ENCODE measurements at regions not wholly inside any gene's neighbourhood (a gene's known extent, or its start where the extent isn't known, plus 50 kb on each side); places are given as distances from the start of the nearest gene placed in this dataset.

- Mint-ChIP-seq H3K9me3 (ENCODE audit: unreplicated experiment) (peaks cover 3% of the 10 kb centered on the region), H3K4me1 (ENCODE audit: low read depth, unreplicated experiment) (no peaks in the 10 kb centered on the region), H3K36me3 (ENCODE audit: unreplicated experiment) (peaks cover 11% of the 10 kb centered on the region), H3K4me3 (ENCODE audit: unreplicated experiment) (no peak overlapping the region), H3K27ac (ENCODE audit: unreplicated experiment) (no peak overlapping the region), H3K27me3 (ENCODE audit: unreplicated experiment) (peaks cover 2% of the 10 kb centered on the region)
- DNase-seq: no peak
- TF ChIP-seq CTCF (IDR thresholded peaks at IDR 0.05; ENCODE audit: partially characterized antibody, unreplicated experiment): no peak
Measured at GRCh38 chr15:70569714-70570231, 193.6 kb downstream of the UACA start.

GRCh38 chr15:70569091-70569713 lies 194.2 kb downstream of the UACA start:
- H3K4me1 Mint-ChIP-seq (ENCODE audit: low read depth, unreplicated experiment): no peaks in the 10 kb centered on the region
- H3K4me3 Mint-ChIP-seq (ENCODE audit: unreplicated experiment): no peak overlapping the region
- H3K27me3 Mint-ChIP-seq (ENCODE audit: unreplicated experiment): peaks cover 2% of the 10 kb centered on the region
- TF ChIP-seq CTCF (IDR thresholded peaks at IDR 0.05; ENCODE audit: partially characterized antibody, unreplicated experiment): no peak
- peaks cover 2% of the 10 kb centered on the region for H3K9me3 Mint-ChIP-seq (ENCODE audit: unreplicated experiment)
- no peak overlapping the region for H3K27ac Mint-ChIP-seq (ENCODE audit: unreplicated experiment)
- no peak for DNase-seq
- H3K36me3 Mint-ChIP-seq (ENCODE audit: unreplicated experiment): peaks cover 7% of the 10 kb centered on the region

GRCh38 chr15:70566989-70567388 lies 196.4 kb downstream of the UACA start:
- Mint-ChIP-seq H3K4me3 (ENCODE audit: unreplicated experiment) (no peak overlapping the region), H3K4me1 (ENCODE audit: low read depth, unreplicated experiment) (no peaks in the 10 kb centered on the region), H3K27me3 (ENCODE audit: unreplicated experiment) (peaks cover 3% of the 10 kb centered on the region), H3K27ac (ENCODE audit: unreplicated experiment) (no peak overlapping the region), H3K36me3 (ENCODE audit: unreplicated experiment) (no peaks in the 10 kb centered on the region), H3K9me3 (ENCODE audit: unreplicated experiment) (no peaks in the 10 kb centered on the region)
- no peak for TF ChIP-seq CTCF (IDR thresholded peaks at IDR 0.05; ENCODE audit: partially characterized antibody, unreplicated experiment)
- no peak for DNase-seq

- H3K27ac Mint-ChIP-seq (ENCODE audit: unreplicated experiment): no peak overlapping the region
- H3K27me3 Mint-ChIP-seq (ENCODE audit: unreplicated experiment): peaks cover 3% of the 10 kb centered on the region
- H3K4me1 Mint-ChIP-seq (ENCODE audit: low read depth, unreplicated experiment): no peaks in the 10 kb centered on the region
- no peaks in the 10 kb centered on the region for H3K9me3 Mint-ChIP-seq (ENCODE audit: unreplicated experiment)
- no peaks in the 10 kb centered on the region for H3K36me3 Mint-ChIP-seq (ENCODE audit: unreplicated experiment)
- DNase-seq: no peak
- no peak for TF ChIP-seq CTCF (IDR thresholded peaks at IDR 0.05; ENCODE audit: partially characterized antibody, unreplicated experiment)
- no peak overlapping the region for H3K4me3 Mint-ChIP-seq (ENCODE audit: unreplicated experiment)
Measured at GRCh38 chr15:70566047-70566835, 197.1 kb downstream of the UACA start.

GRCh38 chr15:70563561-70564095 lies 199.7 kb downstream of the UACA start:
- no peak for TF ChIP-seq CTCF (IDR thresholded peaks at IDR 0.05; ENCODE audit: partially characterized antibody, unreplicated experiment)
- no peak overlapping the region for H3K4me3 Mint-ChIP-seq (ENCODE audit: unreplicated experiment)
- H3K9me3 Mint-ChIP-seq (ENCODE audit: unreplicated experiment): no peaks in the 10 kb centered on the region
- no peaks in the 10 kb centered on the region for H3K4me1 Mint-ChIP-seq (ENCODE audit: low read depth, unreplicated experiment)
- peaks cover 3% of the 10 kb centered on the region for H3K27me3 Mint-ChIP-seq (ENCODE audit: unreplicated experiment)
- no peak for DNase-seq
- H3K36me3 Mint-ChIP-seq (ENCODE audit: unreplicated experiment): no peaks in the 10 kb centered on the region
- no peak overlapping the region for H3K27ac Mint-ChIP-seq (ENCODE audit: unreplicated experiment)
